WI38 (cell line): ENCODE measurements at regions not wholly inside any gene's neighbourhood (a gene's known extent, or its start where the extent isn't known, plus 50 kb on each side); places are given as distances from the start of the nearest gene placed in this dataset.
"Not testable (repeated sequence)": the region's sequence is repeated elsewhere in the genome, so short reads cannot be mapped to it uniquely, and the experiment has no call there.

ENCODE experiments used
- H3K4me3 ChIP-seq: 2 replicates; pipeline ENCODE4 v1.5.1; 2011; ENCODE audit warnings: low read depth, mild to moderate bottlenecking, control low read depth, low read length
- TF ChIP-seq, protein P1 (sequence below): IDR thresholded peaks from 2 replicates; pipeline ENCODE4 v1.5.1; 2012; ENCODE audit warnings: low read depth, mild to moderate bottlenecking, control low read depth, low read length

DNA sequence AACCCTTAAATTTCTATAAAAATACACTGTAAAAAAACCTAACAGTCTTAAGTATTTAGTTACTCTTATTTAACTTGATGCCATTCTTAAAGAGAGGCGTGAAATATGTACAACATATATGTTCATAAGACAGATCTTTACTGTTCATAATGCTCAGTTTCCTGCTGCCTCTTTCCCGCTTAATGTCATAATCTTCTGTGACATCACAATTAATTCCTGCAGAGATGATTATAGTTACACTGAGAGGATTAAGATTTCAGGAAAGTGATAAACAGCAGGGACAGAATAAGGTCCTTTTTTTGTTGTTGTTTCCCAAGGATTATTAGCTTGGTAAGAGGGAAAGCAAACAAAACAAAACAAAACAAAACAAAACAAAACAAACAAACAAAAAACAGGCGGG lies 801.4 kb downstream of the FLRT2 start:
- no peak overlapping the region for H3K4me3 ChIP-seq
- TF ChIP-seq, protein P1, sequence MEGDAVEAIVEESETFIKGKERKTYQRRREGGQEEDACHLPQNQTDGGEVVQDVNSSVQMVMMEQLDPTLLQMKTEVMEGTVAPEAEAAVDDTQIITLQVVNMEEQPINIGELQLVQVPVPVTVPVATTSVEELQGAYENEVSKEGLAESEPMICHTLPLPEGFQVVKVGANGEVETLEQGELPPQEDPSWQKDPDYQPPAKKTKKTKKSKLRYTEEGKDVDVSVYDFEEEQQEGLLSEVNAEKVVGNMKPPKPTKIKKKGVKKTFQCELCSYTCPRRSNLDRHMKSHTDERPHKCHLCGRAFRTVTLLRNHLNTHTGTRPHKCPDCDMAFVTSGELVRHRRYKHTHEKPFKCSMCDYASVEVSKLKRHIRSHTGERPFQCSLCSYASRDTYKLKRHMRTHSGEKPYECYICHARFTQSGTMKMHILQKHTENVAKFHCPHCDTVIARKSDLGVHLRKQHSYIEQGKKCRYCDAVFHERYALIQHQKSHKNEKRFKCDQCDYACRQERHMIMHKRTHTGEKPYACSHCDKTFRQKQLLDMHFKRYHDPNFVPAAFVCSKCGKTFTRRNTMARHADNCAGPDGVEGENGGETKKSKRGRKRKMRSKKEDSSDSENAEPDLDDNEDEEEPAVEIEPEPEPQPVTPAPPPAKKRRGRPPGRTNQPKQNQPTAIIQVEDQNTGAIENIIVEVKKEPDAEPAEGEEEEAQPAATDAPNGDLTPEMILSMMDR, result no peak

DNA sequence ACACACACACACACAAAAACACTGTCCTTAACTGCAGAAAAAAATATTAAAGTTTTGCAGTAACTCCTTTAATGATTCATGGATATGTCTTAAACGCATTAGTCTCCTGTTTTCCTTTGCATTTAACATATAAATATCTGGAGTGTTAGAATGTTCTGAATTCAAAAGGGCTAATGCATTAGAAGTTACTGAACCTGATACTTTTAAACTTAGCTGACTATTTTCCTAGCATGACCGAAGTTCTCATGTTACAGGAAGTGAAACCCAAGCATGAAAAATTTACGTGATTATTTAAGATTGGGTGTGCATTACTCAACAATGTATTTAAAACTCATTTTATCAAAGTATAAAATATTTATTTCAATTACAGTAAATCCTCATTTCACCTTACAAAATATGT lies 791.2 kb downstream of the FLRT2 start:
- TF ChIP-seq, protein P1, result no peak
- no peak overlapping the region for H3K4me3 ChIP-seq

DNA sequence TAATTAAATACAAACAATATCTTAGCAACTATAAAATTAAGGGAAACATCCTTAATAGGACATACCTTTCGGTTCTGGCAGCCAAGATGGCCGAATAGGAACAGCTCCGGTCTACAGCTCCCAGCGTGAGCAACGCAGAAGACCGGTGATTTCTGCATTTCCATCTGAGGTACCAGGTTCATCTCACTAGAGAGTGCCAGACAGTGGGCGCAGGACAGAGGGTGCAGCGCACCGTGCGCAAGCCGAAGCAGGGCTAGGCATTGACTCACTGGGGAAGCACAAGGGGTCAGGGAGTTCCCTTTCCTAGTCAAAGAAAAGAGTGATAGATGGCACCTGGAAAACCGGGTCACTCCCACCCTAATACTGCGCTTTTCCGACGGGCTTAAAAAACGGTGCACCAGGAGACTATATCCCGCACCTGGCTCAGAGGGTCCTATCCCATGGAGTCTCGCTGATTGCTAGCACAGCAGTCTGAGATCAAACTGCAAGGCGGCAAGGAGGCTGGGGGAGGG lies 782.3 kb downstream of the FLRT2 start:
- not testable (repeated sequence) for H3K4me3 ChIP-seq

DNA sequence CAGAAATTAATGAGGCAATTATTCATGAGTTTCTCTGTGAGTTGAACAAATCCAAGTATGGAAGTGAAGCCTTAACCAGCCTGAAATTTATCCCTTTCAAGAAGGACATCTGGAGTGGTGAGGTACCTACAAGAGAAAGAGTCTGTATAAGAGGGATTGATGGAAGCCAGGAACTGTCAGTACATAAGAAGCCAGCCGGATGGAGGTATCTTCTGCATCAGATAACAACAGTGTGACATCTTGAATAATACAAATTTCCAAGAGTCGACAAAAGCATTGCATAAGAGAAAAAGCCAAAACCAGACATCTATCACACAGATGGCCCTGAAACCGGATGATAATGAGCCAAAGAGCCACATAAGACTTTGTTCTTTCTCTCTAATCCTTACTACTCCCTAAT lies 781.2 kb downstream of the FLRT2 start:
- TF ChIP-seq, protein P1, result no peak

DNA sequence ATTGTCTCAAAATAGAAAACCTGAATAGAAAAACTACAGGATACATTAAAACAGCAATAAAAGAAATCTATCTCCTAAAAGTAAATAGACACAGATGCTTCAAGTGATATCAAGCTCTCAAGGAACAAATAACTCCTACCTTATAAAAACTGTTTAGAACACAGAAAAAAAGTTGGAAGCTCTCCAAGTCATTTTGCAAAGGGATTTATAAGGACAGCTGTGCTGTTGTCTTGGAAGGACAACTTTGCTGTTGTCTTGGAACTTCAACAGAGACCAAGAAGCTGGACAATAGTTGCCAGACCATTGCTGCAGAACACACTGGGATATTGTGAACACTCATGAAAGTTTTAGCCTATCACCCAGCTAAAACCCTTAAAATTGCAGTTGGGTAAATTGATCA lies 780.7 kb downstream of the FLRT2 start:
- TF ChIP-seq, protein P1, result no peak
- H3K4me3 ChIP-seq, result no peak overlapping the region

More for the DNA sequence above, 781.2 kb downstream of the FLRT2 start:
- no peak overlapping the region for H3K4me3 ChIP-seq

DNA sequence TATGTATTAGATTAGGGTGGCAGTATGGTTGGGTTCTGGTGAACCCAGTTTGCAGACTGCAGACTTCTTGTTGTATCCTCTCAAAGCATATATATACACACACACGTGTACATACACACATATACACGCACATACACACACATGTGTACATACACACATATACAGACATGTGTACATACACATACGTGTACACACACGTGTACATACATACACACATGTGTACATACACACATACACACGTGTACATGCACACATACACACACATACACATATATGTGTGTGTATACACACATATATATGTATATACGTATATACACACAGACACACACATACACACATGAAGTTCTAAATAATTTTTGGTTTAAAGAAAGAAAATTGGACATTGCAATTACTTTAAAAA lies 780.2 kb downstream of the FLRT2 start:
- TF ChIP-seq, protein P1, result no peak
- H3K4me3 ChIP-seq, result no peak overlapping the region

DNA sequence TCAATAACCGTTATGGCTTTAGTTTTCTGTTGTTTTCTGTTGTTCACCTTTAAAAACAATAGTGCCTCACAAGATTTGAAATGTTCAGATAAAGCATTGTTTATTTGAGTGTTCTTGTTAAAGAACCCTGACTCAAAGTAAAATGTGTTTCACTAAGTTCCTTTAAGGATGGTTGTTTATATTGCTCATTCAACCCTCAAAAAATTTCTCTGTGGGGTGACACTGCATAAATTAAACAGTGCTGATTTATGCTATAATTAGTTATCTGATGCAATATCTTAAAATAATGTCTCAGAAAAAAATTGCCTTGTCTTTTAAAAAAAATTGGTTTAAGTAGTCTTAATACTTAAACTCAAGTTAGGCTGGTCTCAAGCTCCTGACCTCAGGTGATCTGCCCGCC lies 775.1 kb downstream of the FLRT2 start:
- no peak overlapping the region for H3K4me3 ChIP-seq
- TF ChIP-seq, protein P1, result no peak

DNA sequence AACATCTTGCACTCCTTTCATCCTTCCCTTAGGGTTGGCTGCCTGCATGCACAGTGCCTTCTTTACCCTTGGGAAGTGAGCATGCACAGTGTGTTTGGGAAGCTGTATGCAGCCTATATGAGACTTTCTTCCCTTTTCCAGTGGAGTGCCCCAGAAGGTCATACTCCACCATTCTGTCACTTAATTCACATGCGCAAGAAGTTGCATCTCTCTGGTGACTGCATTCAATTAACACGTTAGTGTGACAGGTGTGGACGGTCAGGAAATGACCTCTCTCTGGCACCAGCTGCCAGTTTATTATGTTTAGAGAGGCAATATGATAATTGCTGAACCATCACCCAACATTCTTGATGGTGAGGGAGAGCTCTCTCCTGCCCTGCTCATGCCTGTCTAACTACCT lies 770.0 kb downstream of the FLRT2 start:
- TF ChIP-seq, protein P1, result no peak
- H3K4me3 ChIP-seq, result no peak overlapping the region
